Stimulated activated CD8-positive, alpha-beta memory T cell treated with anti-CD3 and anti-CD28 coated beads, Interleukin-7, amount 100 ng/mL, for 4 hours (primary cell): ENCODE measurements at regions not wholly inside any gene's neighbourhood (a gene's known extent, or its start where the extent isn't known, plus 50 kb on each side); places are given as distances from the start of the nearest gene placed in this dataset.

Source experiments
- DNase-seq, 2 donors: peaks; one replicate each; pipeline ENCODE4 v3.0.0-alpha.2; 2020; ENCODE audit warnings: low read depth in 2 of 2

DNA sequence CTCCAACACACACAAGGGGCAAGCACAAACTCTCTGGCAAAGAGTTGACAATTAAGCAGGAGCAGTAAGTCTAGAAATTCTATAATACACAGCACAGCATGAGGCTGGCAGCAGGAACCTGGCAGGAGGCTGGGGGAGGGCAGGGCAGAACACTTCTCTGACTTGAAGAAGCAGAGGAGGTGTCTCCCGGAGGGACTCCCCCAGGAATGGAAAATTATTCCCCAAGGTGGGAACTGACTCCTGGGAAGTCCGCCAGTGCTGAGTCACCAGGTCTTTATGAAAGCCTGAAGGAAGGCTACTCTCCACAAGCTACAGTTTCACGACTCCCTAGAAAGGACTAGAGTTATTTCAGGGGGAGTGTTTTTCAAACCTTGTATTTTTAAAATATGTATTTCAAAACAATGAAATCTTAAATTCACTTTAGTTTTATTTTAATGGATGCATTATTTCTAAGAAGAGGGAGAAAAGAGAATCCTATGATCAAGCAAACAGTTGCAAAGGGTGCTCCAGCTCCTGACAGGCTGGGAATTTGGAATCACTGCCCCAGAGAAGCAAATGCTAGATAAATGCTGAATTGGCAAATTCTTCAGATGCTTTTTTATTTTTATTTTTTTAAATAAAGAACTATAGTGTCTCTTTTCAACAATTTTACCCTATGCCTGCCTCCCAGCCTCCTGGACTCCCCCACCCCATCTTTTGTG is 192.8 kb downstream of the LY86 start:
- DNase-seq, result no peak

DNA sequence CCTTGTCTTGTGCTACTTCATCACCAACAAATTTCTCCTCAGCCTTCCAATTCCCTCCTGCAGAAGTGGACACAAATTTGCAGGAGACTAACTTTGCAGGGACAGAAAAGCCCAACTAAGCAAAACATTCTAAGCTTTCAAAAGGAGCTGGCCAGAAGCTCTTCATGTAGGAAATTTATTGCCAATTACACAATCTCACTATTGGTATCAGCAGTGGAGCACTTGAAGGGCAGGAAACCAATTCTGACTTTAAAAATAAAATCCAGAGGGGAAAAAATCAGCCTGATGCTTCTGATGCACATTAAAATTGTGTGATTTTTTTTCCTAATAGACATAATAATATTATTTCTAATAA is 193.3 kb downstream of the LY86 start:
- no peak for DNase-seq

DNA sequence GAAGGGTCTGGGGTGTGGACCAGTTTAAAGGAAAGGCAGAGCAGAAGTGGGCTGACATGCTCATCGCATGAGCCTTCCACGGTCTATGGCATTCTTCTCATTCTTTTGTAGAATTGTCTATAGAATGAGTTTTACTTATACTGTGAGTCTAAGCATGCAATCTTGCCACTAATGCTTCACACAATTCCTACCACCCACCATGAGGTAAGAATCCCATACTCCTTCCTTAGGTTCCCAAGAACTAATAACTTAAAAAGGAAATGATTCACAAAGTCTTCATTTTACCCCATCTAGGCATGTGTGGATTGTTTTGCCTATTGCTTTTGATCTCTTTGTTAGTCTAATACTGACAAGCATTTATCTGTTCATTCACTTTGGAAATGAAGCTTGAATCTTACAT is 195.2 kb downstream of the LY86 start:
- DNase-seq, result no peak

- no peak for DNase-seq
Observed at GRCh38 chr6:6784514-6785162, 196.1 kb downstream of the LY86 start.

GRCh38 chr6:6785163-6785521 is 196.6 kb downstream of the LY86 start:
- DNase-seq, result no peak

DNA sequence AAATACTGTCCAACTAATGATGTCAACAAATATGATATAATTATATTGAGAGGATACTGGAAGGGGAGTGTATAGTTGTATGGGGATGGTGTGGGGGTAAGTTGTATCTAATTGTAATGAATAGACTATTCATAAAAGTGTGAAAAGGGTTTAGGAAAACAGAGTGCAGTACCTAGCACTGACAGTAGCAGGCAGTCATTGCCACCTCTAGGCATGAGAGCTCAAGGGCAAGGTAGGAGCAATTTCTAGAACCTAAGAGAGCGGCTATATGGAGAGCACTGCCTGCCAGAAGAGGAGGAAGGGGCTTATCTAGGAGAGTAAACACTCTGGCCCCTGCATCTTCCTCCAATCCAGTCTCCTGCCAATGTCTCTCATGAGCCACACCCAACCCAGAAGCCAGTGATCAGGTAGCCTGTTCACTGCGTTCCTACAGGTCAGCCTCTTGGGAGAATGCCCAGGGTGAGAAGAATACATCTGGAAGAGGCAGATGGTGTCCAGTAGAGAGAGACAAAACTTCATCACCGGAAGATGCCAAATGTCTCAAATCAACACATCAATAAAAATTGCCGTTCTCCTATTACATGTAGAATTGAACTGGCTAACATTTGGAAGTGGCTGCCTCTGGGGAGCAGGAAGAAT is 200.0 kb downstream of the LY86 start:
- DNase-seq, result no peak

GRCh38 chr6:6790393-6790792 is 201.9 kb downstream of the LY86 start:
- DNase-seq, result no peak

- DNase-seq, result no peak
Observed at GRCh38 chr6:6790891-6791290, 202.4 kb downstream of the LY86 start.

GRCh38 chr6:6793388-6794250 is 205.1 kb downstream of the LY86 start:
- DNase-seq, result no peak

- no peak for DNase-seq
Observed at GRCh38 chr6:6795393-6795792, 206.9 kb downstream of the LY86 start.

- no peak for DNase-seq
Observed at GRCh38 chr6:6796818-6797217, 208.3 kb downstream of the LY86 start.

- no peak for DNase-seq
Observed at GRCh38 chr6:6798448-6798860, 209.9 kb downstream of the LY86 start.

- DNase-seq, result no peak
Observed at GRCh38 chr6:6801005-6801335, 212.4 kb downstream of the LY86 start.

GRCh38 chr6:6801635-6802218 is 213.2 kb downstream of the LY86 start:
- DNase-seq, result no peak

DNA sequence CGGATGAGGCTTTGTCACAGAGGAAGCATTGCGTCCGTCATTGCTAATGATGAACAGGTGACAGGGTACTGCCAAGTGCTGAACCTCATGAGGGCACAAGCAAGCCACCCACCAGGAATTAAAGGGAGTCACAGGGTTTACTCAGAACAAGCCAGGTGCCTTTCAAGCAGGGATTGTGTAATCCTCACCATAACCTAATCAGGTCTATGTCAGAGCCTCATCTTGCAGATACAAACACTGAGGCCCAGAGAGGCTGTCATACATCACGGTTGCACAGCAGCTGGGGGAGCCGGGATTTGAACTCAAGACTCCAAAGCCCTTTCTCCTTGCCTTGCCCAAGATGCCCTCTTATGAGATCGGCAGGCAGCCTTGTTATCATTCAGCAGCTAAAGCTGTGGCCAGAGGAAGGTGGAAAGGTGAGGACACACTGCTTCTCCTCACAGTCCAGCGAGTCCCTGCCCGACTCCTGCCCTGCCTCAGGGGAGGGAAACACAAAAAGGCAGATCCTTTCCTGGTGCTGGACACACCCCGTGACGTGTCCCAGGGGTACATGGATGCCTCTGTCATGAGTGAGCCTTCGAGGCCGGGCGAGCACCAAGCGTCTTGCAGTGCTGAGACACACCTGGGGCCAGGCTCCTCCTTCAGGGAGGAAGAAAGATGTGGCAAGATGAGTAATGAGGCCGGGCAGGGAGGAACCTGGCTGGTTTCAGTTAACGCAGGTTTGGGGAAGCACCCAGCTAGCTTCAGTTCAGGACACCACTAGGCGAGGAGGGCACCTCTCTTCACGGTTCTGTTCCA is 214.9 kb downstream of the LY86 start:
- no peak for DNase-seq

- no peak for DNase-seq
Observed at GRCh38 chr6:6804843-6805615, 216.5 kb downstream of the LY86 start.

- no peak for DNase-seq
Observed at GRCh38 chr6:6806844-6807518, 218.5 kb downstream of the LY86 start.

GRCh38 chr6:6808343-6808742 is 219.8 kb downstream of the LY86 start:
- no peak for DNase-seq

- DNase-seq, result no peak
Observed at GRCh38 chr6:6808915-6809314, 220.4 kb downstream of the LY86 start.

DNA sequence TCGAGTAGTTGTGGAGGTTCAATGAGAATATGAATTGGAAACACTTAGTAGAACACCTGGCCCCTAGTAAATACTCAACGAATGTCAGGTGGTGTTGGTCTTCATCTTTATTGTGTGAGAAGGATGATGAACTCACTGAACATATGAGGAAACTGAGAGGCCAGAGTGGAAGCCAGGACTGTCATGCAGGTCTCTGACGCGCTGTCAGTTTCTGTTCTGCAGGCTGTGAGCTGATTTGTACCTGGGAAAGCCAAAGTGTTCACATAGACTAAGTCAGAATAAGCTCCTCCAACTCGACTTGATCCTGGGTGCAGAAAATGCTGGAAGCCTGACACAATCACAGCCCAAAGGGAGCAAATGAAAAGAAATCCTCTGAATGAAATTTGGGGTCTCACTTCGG is 222.2 kb downstream of the LY86 start:
- DNase-seq, result no peak
